Neural cell (in vitro differentiated cells): ENCODE measurements at regions not wholly inside any gene's neighbourhood (a gene's known extent, or its start where the extent isn't known, plus 50 kb on each side); places are given as distances from the start of the nearest gene placed in this dataset.

ENCODE experiments used
- EP300 ChIP-seq: fragments of 450-650 bp; conservative IDR thresholded peaks from 2 replicates; pipeline ENCODE4 v1.6.1; 2014; ENCODE audit warnings: antibody characterized with exemption, mild to moderate bottlenecking, moderate library complexity; ENCODE audit not compliant: poor library complexity, severe bottlenecking
- EZH2 ChIP-seq: fragments of 200-600, 300-800 bp; shearing (Covaris generic), sonication (generic); IDR thresholded peaks from 2 replicates; pipeline ENCODE4 v1.6.1; 2014; ENCODE audit warnings: antibody characterized with exemption, low read length, borderline replicate concordance, mild to moderate bottlenecking; ENCODE audit not compliant: insufficient read depth, poor library complexity, severe bottlenecking
- MXI1 ChIP-seq: fragments of 450-650 bp; conservative IDR thresholded peaks from 2 replicates; pipeline ENCODE4 v1.6.1; 2014; ENCODE audit warnings: antibody characterized with exemption, mild to moderate bottlenecking; ENCODE audit not compliant: poor library complexity, severe bottlenecking
- POLR2AphosphoS5 ChIP-seq: IDR thresholded peaks from 2 replicates; pipeline ENCODE4 v1.6.1; 2012
- RAD21 ChIP-seq: fragments of 450-650 bp; conservative IDR thresholded peaks from 2 replicates; pipeline ENCODE4 v1.6.1; 2014; ENCODE audit warnings: antibody characterized with exemption, mild to moderate bottlenecking, moderate library complexity
- SMC3 ChIP-seq: fragments of 450-650 bp; conservative IDR thresholded peaks from 2 replicates; pipeline ENCODE4 v1.6.1; 2014; ENCODE audit warnings: antibody characterized with exemption, mild to moderate bottlenecking, moderate library complexity; ENCODE audit not compliant: poor library complexity
- TAF1 ChIP-seq: IDR thresholded peaks from 2 replicates; pipeline ENCODE4 v1.6.1; 2012; ENCODE audit warnings: low read depth
- TF ChIP-seq, protein P1 (sequence below): fragments of 450-650 bp; IDR thresholded peaks from 2 replicates; pipeline ENCODE4 v1.5.1; 2014; ENCODE audit warnings: antibody characterized with exemption, mild to moderate bottlenecking, moderate library complexity; ENCODE audit not compliant: poor library complexity, severe bottlenecking
- TF ChIP-seq, protein P2 (sequence below): IDR thresholded peaks from 2 replicates; pipeline ENCODE4 v1.6.1; 2012; ENCODE audit warnings: borderline replicate concordance

- TF ChIP-seq POLR2AphosphoS5: no peak
- no peak for TF ChIP-seq MXI1
- no peak for TF ChIP-seq EZH2
- no peak for TF ChIP-seq SMC3
- TF ChIP-seq, protein P1, sequence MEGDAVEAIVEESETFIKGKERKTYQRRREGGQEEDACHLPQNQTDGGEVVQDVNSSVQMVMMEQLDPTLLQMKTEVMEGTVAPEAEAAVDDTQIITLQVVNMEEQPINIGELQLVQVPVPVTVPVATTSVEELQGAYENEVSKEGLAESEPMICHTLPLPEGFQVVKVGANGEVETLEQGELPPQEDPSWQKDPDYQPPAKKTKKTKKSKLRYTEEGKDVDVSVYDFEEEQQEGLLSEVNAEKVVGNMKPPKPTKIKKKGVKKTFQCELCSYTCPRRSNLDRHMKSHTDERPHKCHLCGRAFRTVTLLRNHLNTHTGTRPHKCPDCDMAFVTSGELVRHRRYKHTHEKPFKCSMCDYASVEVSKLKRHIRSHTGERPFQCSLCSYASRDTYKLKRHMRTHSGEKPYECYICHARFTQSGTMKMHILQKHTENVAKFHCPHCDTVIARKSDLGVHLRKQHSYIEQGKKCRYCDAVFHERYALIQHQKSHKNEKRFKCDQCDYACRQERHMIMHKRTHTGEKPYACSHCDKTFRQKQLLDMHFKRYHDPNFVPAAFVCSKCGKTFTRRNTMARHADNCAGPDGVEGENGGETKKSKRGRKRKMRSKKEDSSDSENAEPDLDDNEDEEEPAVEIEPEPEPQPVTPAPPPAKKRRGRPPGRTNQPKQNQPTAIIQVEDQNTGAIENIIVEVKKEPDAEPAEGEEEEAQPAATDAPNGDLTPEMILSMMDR: no peak
- TF ChIP-seq, protein P2, sequence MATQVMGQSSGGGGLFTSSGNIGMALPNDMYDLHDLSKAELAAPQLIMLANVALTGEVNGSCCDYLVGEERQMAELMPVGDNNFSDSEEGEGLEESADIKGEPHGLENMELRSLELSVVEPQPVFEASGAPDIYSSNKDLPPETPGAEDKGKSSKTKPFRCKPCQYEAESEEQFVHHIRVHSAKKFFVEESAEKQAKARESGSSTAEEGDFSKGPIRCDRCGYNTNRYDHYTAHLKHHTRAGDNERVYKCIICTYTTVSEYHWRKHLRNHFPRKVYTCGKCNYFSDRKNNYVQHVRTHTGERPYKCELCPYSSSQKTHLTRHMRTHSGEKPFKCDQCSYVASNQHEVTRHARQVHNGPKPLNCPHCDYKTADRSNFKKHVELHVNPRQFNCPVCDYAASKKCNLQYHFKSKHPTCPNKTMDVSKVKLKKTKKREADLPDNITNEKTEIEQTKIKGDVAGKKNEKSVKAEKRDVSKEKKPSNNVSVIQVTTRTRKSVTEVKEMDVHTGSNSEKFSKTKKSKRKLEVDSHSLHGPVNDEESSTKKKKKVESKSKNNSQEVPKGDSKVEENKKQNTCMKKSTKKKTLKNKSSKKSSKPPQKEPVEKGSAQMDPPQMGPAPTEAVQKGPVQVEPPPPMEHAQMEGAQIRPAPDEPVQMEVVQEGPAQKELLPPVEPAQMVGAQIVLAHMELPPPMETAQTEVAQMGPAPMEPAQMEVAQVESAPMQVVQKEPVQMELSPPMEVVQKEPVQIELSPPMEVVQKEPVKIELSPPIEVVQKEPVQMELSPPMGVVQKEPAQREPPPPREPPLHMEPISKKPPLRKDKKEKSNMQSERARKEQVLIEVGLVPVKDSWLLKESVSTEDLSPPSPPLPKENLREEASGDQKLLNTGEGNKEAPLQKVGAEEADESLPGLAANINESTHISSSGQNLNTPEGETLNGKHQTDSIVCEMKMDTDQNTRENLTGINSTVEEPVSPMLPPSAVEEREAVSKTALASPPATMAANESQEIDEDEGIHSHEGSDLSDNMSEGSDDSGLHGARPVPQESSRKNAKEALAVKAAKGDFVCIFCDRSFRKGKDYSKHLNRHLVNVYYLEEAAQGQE: no peak
- no peak for TF ChIP-seq EP300
- no peak for TF ChIP-seq TAF1
- TF ChIP-seq RAD21: no peak
Measured at GRCh38 chr22:48138427-48138826, 1376.0 kb downstream of the TBC1D22A start.
